ENCODE measurements at regions not wholly inside any gene's neighbourhood (a gene's known extent, or its start where the extent isn't known, plus 50 kb on each side); places are given as distances from the start of the nearest gene placed in this dataset.

- no peak for TF ChIP-seq ZNF274 (IDR thresholded peaks at IDR 0.05; ENCODE audit: low read length)
- TF ChIP-seq ZNF274 (tag by site-specific recombination; IDR thresholded peaks at IDR 0.05; ENCODE audit: borderline replicate concordance) = no peak
- TF ChIP-seq PRDM10 (tag by site-specific recombination; IDR thresholded peaks at IDR 0.05) = no peak
- TF ChIP-seq HOXA7 (CRISPR knock-in tag; IDR thresholded peaks at IDR 0.05; ENCODE audit: borderline replicate concordance) = no peak
- TF ChIP-seq ZNF660 (tag by site-specific recombination; IDR thresholded peaks at IDR 0.05) = no peak
- no peak for TF ChIP-seq ZNF449 (tag by site-specific recombination; IDR thresholded peaks at IDR 0.05)
- no peak for TF ChIP-seq ATF2 (tag by site-specific recombination; IDR thresholded peaks at IDR 0.05; ENCODE audit: low read depth)
- no peak for TF ChIP-seq ZNF19 (tag by site-specific recombination; IDR thresholded peaks at IDR 0.05; ENCODE audit: low read depth)
- no peak for TF ChIP-seq ZNF426 (tag by site-specific recombination; IDR thresholded peaks at IDR 0.05)
- TF ChIP-seq TSHZ1 (tag by site-specific recombination; IDR thresholded peaks at IDR 0.05; ENCODE audit: borderline replicate concordance) = no peak
- no peak for TF ChIP-seq ZNF585B (tag by site-specific recombination; IDR thresholded peaks at IDR 0.05)
- no peak for TF ChIP-seq YY1 (tag by site-specific recombination; IDR thresholded peaks at IDR 0.05)
Measured at GRCh38 chr7:67731704-67732103, 735.1 kb downstream of the TYW1 start.

Measured in HEK293 (cell line).